ENCODE measurements at regions not wholly inside any gene's neighbourhood (a gene's known extent, or its start where the extent isn't known, plus 50 kb on each side); places are given as distances from the start of the nearest gene placed in this dataset.

- H3K36me3 ChIP-seq (ENCODE audit: control insufficient read depth in 2 of 3, insufficient read depth in 3 of 3, low read length in 3 of 3): no peaks in the 10 kb centered on the region
- TF ChIP-seq, protein P1, sequence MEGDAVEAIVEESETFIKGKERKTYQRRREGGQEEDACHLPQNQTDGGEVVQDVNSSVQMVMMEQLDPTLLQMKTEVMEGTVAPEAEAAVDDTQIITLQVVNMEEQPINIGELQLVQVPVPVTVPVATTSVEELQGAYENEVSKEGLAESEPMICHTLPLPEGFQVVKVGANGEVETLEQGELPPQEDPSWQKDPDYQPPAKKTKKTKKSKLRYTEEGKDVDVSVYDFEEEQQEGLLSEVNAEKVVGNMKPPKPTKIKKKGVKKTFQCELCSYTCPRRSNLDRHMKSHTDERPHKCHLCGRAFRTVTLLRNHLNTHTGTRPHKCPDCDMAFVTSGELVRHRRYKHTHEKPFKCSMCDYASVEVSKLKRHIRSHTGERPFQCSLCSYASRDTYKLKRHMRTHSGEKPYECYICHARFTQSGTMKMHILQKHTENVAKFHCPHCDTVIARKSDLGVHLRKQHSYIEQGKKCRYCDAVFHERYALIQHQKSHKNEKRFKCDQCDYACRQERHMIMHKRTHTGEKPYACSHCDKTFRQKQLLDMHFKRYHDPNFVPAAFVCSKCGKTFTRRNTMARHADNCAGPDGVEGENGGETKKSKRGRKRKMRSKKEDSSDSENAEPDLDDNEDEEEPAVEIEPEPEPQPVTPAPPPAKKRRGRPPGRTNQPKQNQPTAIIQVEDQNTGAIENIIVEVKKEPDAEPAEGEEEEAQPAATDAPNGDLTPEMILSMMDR (IDR thresholded peaks at IDR 0.05; ENCODE audit: borderline replicate concordance, extremely low read depth, insufficient read depth): no peak
- intact Hi-C loops (cut with DNase I): no loop called here
- H3K9ac ChIP-seq (ENCODE audit: low read length in 3 of 3): no peak overlapping the region
- no peaks in the 10 kb centered on the region for H3K4me1 ChIP-seq (ENCODE audit: control insufficient read depth in 2 of 3, insufficient read depth in 2 of 3, low read depth in 1 of 3, low read length in 3 of 3)
- H3K4me3 ChIP-seq (ENCODE audit: low read length in 3 of 3): no peak overlapping the region
- FAIRE-seq (no peak), DNase-seq (no peak)
- H3K9me3 ChIP-seq (ENCODE audit: control insufficient read depth in 2 of 3, insufficient read depth in 1 of 3, low read length in 3 of 3): no peaks in the 10 kb centered on the region
- no peaks in the 10 kb centered on the region for H3K27me3 ChIP-seq (ENCODE audit: control insufficient read depth, insufficient read depth, low read length)
- no peak overlapping the region for H3K27ac ChIP-seq (ENCODE audit: low read depth in 2 of 2, low read length in 2 of 2)
These were observed 173.9 kb downstream of the PRR20E start for GRCh38 chr13:57340878-57341277.

- DNase-seq (no peak), FAIRE-seq (no peak)
- TF ChIP-seq, protein P1 (IDR thresholded peaks at IDR 0.05; ENCODE audit: borderline replicate concordance, extremely low read depth, insufficient read depth): no peak
- H3K9me3 ChIP-seq (ENCODE audit: control insufficient read depth in 2 of 3, insufficient read depth in 1 of 3, low read length in 3 of 3): no peaks in the 10 kb centered on the region
- H3K4me1 ChIP-seq (ENCODE audit: control insufficient read depth in 2 of 3, insufficient read depth in 2 of 3, low read depth in 1 of 3, low read length in 3 of 3): no peaks in the 10 kb centered on the region
- H3K36me3 ChIP-seq (ENCODE audit: control insufficient read depth in 2 of 3, insufficient read depth in 3 of 3, low read length in 3 of 3): no peaks in the 10 kb centered on the region
- intact Hi-C loops (cut with DNase I): no loop called here
- H3K9ac ChIP-seq (ENCODE audit: low read length in 3 of 3): no peak overlapping the region
- no peaks in the 10 kb centered on the region for H3K27me3 ChIP-seq (ENCODE audit: control insufficient read depth, insufficient read depth, low read length)
- H3K4me3 ChIP-seq (ENCODE audit: low read length in 3 of 3): no peak overlapping the region
- no peak overlapping the region for H3K27ac ChIP-seq (ENCODE audit: low read depth in 2 of 2, low read length in 2 of 2)
These were observed 178.5 kb downstream of the PRR20E start for GRCh38 chr13:57345526-57345925.

DNA sequence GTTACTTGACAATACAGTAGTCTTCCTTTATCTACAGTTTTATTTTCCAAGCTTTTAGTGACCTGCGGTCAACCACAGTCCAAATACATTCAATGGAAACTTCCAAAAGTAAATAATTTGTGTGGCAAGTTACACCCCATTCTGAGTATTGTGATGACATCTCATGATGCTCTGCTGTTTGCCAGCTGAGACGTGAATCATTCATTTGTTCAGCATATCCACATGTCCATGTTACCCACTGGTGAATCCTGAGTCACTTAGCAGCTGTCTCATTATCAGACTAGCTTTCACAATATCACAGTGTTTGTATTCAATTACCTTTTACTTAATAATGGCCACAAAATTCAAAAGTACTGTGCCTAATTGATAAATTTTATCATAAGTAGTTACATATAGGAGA lies 179.8 kb downstream of the PRR20E start:
- intact Hi-C loops (cut with DNase I): no loop called here
- Histone ChIP-seq H3K4me1 (ENCODE audit: control insufficient read depth in 2 of 3, insufficient read depth in 2 of 3, low read depth in 1 of 3, low read length in 3 of 3) (no peaks in the 10 kb centered on the region), H3K9me3 (ENCODE audit: control insufficient read depth in 2 of 3, insufficient read depth in 1 of 3, low read length in 3 of 3) (no peaks in the 10 kb centered on the region), H3K4me3 (ENCODE audit: low read length in 3 of 3) (no peak overlapping the region), H3K27me3 (ENCODE audit: control insufficient read depth, insufficient read depth, low read length) (no peaks in the 10 kb centered on the region), H3K9ac (ENCODE audit: low read length in 3 of 3) (no peak overlapping the region), H3K27ac (ENCODE audit: low read depth in 2 of 2, low read length in 2 of 2) (no peak overlapping the region), H3K36me3 (ENCODE audit: control insufficient read depth in 2 of 3, insufficient read depth in 3 of 3, low read length in 3 of 3) (no peaks in the 10 kb centered on the region)
- DNase-seq (no peak), FAIRE-seq (no peak)
- TF ChIP-seq, protein P1 (IDR thresholded peaks at IDR 0.05; ENCODE audit: borderline replicate concordance, extremely low read depth, insufficient read depth): no peak

DNA sequence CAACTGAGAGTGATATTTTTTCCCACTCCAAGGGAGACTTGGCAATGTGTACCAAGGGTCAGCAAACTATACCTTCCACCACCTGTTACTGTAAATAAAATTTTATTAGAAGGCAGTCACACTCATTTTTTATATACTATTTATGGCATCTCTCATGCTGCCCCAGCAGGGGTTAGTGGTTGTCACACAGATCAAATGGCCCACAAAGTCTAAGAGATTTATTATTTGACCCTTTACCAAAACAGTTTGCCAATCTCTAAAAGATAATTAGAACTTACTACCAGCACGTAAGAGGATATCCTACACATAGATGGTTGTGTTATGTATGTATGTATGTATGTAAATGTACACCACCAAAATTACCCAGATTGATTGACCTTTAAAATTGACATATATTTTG lies 185.1 kb downstream of the PRR20E start:
- no peak overlapping the region for H3K4me3 ChIP-seq (ENCODE audit: low read length in 3 of 3)
- no peaks in the 10 kb centered on the region for H3K9me3 ChIP-seq (ENCODE audit: control insufficient read depth in 2 of 3, insufficient read depth in 1 of 3, low read length in 3 of 3)
- no peaks in the 10 kb centered on the region for H3K27me3 ChIP-seq (ENCODE audit: control insufficient read depth, insufficient read depth, low read length)
- no peaks in the 10 kb centered on the region for H3K4me1 ChIP-seq (ENCODE audit: control insufficient read depth in 2 of 3, insufficient read depth in 2 of 3, low read depth in 1 of 3, low read length in 3 of 3)
- H3K9ac ChIP-seq (ENCODE audit: low read length in 3 of 3): no peak overlapping the region
- TF ChIP-seq, protein P1 (IDR thresholded peaks at IDR 0.05; ENCODE audit: borderline replicate concordance, extremely low read depth, insufficient read depth): no peak
- H3K36me3 ChIP-seq (ENCODE audit: control insufficient read depth in 2 of 3, insufficient read depth in 3 of 3, low read length in 3 of 3): no peaks in the 10 kb centered on the region
- peak in 2 of 5 donors; percentile 5 to 24 for DNase-seq
- intact Hi-C loops (cut with DNase I): no loop called here
- no peak overlapping the region for H3K27ac ChIP-seq (ENCODE audit: low read depth in 2 of 2, low read length in 2 of 2)
- no peak for FAIRE-seq
